ENCODE measurements at regions not wholly inside any gene's neighbourhood (a gene's known extent, or its start where the extent isn't known, plus 50 kb on each side); places are given as distances from the start of the nearest gene placed in this dataset.

- Histone ChIP-seq H3K56ac (ENCODE audit: extremely low read depth, insufficient read depth, low read length) (no peak overlapping the region), H3K18ac (ENCODE audit: low read depth, low read length) (no peak overlapping the region), H3K23ac (ENCODE audit: low read depth, low read length) (no peak overlapping the region), H3K36me3 (ENCODE audit: control insufficient read depth, insufficient read depth, low read length) (no peaks in the 10 kb centered on the region), H3K9ac (ENCODE audit: low read depth, low read length) (no peak overlapping the region), H3K27me3 (ENCODE audit: control insufficient read depth, insufficient read depth, low read length) (no peaks in the 10 kb centered on the region), H2AK5ac (ENCODE audit: low read depth, low read length) (no peak overlapping the region), H2BK120ac (ENCODE audit: low read depth, low read length) (no peak overlapping the region), H2BK5ac (ENCODE audit: low read depth, low read length, poor library complexity, severe bottlenecking) (no peak overlapping the region), H4K5ac (ENCODE audit: low read depth, low read length) (no peak overlapping the region), H3K9me1 (ENCODE audit: insufficient read depth, low read length) (no peaks in the 10 kb centered on the region), H3K14ac (replicated peaks; ENCODE audit: low read depth, low read length) (no peak overlapping the region), H3K79me1 (ENCODE audit: low read depth in 1 of 2, low read length in 2 of 2) (no peaks in the 10 kb centered on the region), H2BK15ac (ENCODE audit: low read depth, low read length) (no peak overlapping the region), H4K91ac (ENCODE audit: insufficient read depth, low read depth, low read length) (no peak overlapping the region), H4K8ac (ENCODE audit: low read depth in 2 of 2, low read length in 2 of 2) (no peak overlapping the region), H2AFZ (replicated peaks; ENCODE audit: low read length, poor library complexity) (no peak overlapping the region), H2BK20ac (ENCODE audit: low read depth, low read length) (no peak overlapping the region), H3K4ac (ENCODE audit: low read depth, low read length) (no peak overlapping the region), H2AK9ac (replicated peaks; ENCODE audit: low read depth, low read length, poor library complexity) (no peak overlapping the region), H3K9me3 (ENCODE audit: control insufficient read depth, insufficient read depth, low read length) (no peaks in the 10 kb centered on the region; the same call in 1 of the 2 replicates), H4K20me1 (ENCODE audit: insufficient read depth, low read length) (no peaks in the 10 kb centered on the region), H3K4me3 (ENCODE audit: insufficient read depth, low read depth, low read length) (no peak overlapping the region), H3K4me1 (ENCODE audit: control insufficient read depth, insufficient read depth, low read length) (no peaks in the 10 kb centered on the region), H3K4me2 (ENCODE audit: low read depth, low read length) (no peak overlapping the region), H3K27ac (ENCODE audit: insufficient read depth, low read length) (no peak overlapping the region)
- TF ChIP-seq RCOR1 (IDR thresholded peaks at IDR 0.05; ENCODE audit: insufficient replicate concordance, low read length): no peak
- no peak for TF ChIP-seq MAFK (IDR thresholded peaks at IDR 0.05; ENCODE audit: low read depth, low read length)
- no peak for TF ChIP-seq CTCF (conservative IDR thresholded peaks at IDR 0.05; ENCODE audit: low read depth, low read length)
- no peak for TF ChIP-seq RFX5 (IDR thresholded peaks at IDR 0.05; ENCODE audit: low read depth, low read length)
- no peak for TF ChIP-seq BHLHE40 (IDR thresholded peaks at IDR 0.05; ENCODE audit: low read depth, low read length)
- TF ChIP-seq NFE2L2 (IDR thresholded peaks at IDR 0.05; ENCODE audit: low read depth, low read length): no peak
- no peak for TF ChIP-seq MAZ (IDR thresholded peaks at IDR 0.05; ENCODE audit: borderline replicate concordance, low read depth, low read length)
- TF ChIP-seq USF2 (IDR thresholded peaks at IDR 0.05; ENCODE audit: low read depth, low read length): no peak
- TF ChIP-seq CEBPB (IDR thresholded peaks at IDR 0.05; ENCODE audit: low read depth, low read length): no peak
- no peak for TF ChIP-seq CHD1 (IDR thresholded peaks at IDR 0.05; ENCODE audit: low read depth, low read length)
- no peak for TF ChIP-seq FOS (IDR thresholded peaks at IDR 0.05; ENCODE audit: low read depth, low read length)
- no peak for TF ChIP-seq MXI1 (IDR thresholded peaks at IDR 0.05; ENCODE audit: borderline replicate concordance, low read depth, low read length)
- no peak for TF ChIP-seq ELK1 (IDR thresholded peaks at IDR 0.05; ENCODE audit: borderline replicate concordance, low read depth, low read length)
- TF ChIP-seq RAD21 (IDR thresholded peaks at IDR 0.05; ENCODE audit: low read length): no peak
- TF ChIP-seq POLR2A (IDR thresholded peaks at IDR 0.05; ENCODE audit: low read depth, low read length): no peak
- TF ChIP-seq SMC3 (IDR thresholded peaks at IDR 0.05; ENCODE audit: low read depth, low read length): no peak
- ATAC-seq (ENCODE audit: low read depth): no peak
- CTCF ChIA-PET: no interaction called here
- no peak for DNase-seq
- BruUV-seq (replicated peaks): no TSS peak
- dilution Hi-C loops (cut with HindIII; ENCODE audit: low sequenced_read_pairs, unreplicated experiment) (no loop called here), in situ Hi-C loops (cut with MboI; ENCODE audit: low sequenced_read_pairs) (no loop called here), intact Hi-C loops (cut with micrococcal nuclease) (no loop called here)
- POLR2A ChIA-PET (ENCODE audit: unreplicated experiment): no interaction called here
Measured at GRCh38 chr2:155645791-155646190, 686.7 kb downstream of the NR4A2 start.

Data from IMR-90 (cell line).